ENCODE measurements at regions not wholly inside any gene's neighbourhood (a gene's known extent, or its start where the extent isn't known, plus 50 kb on each side); places are given as distances from the start of the nearest gene placed in this dataset.

DNA sequence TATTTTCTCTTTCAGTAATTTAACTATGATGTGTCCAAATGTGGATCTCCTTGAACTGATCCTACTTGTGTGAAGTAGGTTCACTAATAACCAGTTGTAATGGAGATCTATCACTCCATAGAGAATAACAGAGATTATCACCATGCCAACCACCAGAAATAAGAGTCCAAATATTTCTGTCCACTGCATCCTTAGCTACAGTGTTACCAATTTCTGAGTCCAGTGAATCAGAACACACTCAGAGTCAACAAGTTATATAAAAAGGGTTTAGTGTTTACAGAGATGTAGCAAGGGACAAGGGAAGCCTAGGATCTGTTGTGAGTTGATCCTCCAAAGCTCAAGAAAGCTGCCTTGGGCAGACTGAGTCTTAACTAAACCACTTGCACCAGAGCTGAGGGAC, 882.8 kb downstream of the TBC1D32 start:
- TF ChIP-seq, protein P1, sequence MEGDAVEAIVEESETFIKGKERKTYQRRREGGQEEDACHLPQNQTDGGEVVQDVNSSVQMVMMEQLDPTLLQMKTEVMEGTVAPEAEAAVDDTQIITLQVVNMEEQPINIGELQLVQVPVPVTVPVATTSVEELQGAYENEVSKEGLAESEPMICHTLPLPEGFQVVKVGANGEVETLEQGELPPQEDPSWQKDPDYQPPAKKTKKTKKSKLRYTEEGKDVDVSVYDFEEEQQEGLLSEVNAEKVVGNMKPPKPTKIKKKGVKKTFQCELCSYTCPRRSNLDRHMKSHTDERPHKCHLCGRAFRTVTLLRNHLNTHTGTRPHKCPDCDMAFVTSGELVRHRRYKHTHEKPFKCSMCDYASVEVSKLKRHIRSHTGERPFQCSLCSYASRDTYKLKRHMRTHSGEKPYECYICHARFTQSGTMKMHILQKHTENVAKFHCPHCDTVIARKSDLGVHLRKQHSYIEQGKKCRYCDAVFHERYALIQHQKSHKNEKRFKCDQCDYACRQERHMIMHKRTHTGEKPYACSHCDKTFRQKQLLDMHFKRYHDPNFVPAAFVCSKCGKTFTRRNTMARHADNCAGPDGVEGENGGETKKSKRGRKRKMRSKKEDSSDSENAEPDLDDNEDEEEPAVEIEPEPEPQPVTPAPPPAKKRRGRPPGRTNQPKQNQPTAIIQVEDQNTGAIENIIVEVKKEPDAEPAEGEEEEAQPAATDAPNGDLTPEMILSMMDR (conservative IDR thresholded peaks at IDR 0.05), result no peak
- TF ChIP-seq ZFX (IDR thresholded peaks at IDR 0.05), result no peak

Data from C4-2B (cell line).